ENCODE measurements at regions not wholly inside any gene's neighbourhood (a gene's known extent, or its start where the extent isn't known, plus 50 kb on each side); places are given as distances from the start of the nearest gene placed in this dataset.

- DNase-seq, result no peak
Measured at GRCh38 chr6:156510242-156510641, 266.9 kb upstream of the ARID1B start.

DNA sequence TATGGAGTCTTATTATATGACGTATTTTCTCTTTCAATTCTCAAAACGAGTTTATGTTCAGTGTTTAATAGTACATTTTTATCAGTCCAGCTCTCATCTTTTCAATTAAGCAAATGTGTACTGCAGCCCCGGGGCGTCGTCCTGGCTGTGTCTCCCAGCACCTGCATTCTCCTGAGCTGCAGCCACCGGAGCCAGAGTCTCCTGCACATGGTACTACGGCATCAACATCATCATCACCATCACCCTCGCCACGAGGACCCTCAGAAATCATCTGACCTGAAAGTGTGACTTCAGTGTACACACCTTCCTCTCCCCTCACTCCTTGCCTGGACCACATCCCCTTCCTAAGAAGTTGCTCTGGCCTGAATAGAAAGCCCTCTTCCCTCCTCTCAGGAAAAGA lies 267.7 kb upstream of the ARID1B start:
- no peak for DNase-seq

- no peak for DNase-seq
Measured at GRCh38 chr6:156508923-156509322, 268.3 kb upstream of the ARID1B start.

DNA sequence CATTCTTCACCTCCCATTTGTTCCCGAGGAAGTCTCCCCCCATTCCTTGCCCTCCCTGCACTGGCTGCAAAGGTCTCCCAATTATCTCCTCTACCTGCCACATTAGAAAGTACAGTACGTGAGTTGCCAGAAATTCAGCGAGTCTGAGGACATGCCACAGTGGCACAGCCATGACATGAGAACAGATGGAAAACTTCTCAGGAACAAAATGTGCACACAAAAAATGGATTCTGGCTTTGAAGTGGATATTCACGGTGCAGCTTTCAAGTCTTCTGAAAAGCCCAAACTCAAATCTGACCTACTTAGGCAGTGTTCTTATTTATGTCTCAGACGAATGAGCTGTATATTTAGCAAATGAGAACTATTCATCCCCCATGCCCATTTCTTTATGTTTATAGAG lies 269.1 kb upstream of the ARID1B start:
- DNase-seq, result no peak

DNA sequence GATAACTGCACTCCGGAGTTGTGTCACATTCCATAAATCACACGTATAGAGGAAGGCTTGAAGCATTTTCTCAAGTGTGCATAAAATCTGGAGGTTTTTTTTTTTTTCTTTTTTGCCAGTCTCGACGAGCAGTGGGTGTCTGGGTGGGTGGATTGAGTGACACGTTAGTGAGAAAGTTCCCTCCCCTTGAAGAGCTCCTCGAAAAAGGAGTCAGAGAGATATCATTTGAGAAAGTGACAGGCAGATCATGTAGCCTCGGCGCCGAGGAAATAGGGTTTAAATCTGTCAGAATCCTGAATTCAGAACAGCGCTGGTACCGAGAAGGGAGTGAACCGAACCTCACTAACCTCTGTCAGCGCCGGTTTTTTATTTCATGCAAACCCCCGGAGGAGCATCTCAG lies 269.5 kb upstream of the ARID1B start:
- DNase-seq, result no peak

GRCh38 chr6:156507106-156507505 lies 270.1 kb upstream of the ARID1B start:
- no peak for DNase-seq

DNA sequence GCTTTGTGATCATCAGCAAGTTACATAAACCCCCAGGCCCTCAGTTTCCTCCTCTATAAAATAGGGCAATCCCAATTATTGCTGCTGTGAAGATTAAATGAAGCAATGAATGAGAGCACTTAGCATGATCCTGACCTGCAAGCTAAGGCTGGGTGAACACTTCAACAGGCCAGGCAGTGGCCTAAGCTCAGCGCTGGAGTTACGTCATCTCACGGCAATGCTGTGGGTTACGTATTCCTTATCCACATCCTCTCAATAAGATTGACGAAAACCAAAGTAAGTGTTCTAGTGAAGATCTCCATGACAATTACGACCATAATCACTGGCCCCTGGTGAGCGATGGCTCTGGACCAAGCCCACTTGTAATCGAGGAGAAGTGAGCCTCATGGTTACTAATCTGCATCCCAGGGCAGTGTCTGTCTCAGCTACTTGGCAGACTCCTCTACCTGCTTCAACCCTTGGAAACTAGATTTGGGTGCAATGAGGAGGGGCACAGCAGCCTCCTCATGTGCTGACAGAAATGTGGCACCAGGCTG lies 274.1 kb upstream of the ARID1B start:
- no peak for DNase-seq

GRCh38 chr6:156497618-156498017 lies 279.6 kb upstream of the ARID1B start:
- no peak for DNase-seq

DNA sequence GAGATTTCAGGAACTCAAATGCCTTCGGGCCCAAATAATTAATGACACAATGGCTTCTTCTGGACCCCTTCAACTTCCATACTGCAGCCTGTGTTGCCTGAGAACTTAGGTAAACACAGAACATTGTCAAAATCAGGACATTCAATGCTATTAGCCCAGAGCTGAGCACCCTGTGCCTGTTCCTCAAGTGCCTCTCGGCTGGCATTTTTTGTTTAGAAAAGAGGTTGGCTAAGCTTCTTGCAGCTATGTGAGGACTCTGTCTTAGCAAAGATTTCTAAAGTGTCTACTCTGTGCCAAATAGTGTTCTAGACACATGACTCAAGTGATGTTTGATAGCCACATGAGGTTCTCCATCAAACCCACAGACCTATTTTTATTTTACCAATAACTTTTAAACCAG lies 289.3 kb upstream of the ARID1B start:
- no peak for DNase-seq

DNA sequence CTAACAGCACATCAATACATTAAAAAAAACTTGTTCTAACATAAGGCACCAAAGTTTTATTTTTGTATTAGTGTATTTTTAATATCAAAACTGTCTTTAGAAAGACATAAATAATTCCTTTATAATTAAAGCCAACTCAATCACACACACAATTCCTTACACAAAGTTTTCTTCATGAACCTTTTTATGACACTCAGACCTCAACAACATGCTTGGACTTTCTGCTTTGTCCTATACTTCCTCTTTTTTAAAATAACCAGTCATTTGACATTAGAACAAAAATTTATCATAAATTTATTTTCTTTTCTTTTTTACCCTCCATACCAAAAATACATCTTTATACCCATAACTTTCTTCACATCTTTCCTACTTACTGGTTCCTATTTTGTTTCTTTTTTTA lies 292.0 kb upstream of the ARID1B start:
- no peak for DNase-seq

DNA sequence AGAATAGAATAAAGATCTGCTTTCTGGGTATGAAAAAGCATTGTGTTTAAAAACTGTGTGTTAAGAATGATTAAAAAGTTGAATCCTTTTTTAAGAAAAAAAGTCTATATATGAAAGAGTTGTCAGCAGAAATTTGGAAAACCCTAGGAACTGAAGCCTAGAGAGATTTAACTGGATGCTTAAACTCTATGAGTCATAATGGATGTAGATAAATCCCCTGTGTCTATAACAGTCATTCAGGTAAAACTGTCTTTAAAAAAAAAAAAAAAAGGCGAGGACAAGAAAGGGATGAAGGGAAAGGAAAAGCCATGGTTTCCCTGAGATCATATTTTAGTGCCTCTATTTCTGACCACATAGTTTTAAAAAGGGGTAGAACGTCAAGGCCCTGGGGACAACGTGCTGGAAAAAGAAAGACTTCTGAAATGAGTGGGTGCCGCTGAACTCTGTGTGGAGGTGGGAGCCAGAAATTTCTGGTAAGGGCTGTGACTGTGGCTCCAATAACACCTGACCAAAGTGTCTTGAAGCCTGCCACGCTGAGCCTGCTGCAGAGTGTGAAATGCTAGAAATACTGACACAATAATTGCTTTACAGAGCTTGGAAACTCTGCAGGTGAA lies 302.6 kb upstream of the ARID1B start:
- no peak for DNase-seq

DNA sequence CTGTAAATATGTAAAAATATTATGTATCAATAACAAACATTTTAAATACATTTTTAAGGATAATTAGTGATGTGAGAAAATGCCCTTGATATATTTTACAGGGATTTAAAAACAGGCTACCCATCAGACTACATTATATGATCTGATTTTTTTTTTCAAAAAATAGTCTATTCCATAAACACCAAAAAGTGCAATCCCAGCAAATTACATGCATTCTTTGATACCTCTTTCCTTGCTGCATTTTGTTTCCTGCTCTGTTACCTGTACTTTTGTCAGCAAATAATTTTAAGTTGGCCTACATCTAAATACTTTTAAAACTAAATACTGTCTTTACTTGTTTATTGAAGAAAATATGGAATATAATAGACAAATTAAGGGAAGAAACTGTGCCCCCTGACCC lies 306.2 kb upstream of the ARID1B start:
- no peak for DNase-seq

DNA sequence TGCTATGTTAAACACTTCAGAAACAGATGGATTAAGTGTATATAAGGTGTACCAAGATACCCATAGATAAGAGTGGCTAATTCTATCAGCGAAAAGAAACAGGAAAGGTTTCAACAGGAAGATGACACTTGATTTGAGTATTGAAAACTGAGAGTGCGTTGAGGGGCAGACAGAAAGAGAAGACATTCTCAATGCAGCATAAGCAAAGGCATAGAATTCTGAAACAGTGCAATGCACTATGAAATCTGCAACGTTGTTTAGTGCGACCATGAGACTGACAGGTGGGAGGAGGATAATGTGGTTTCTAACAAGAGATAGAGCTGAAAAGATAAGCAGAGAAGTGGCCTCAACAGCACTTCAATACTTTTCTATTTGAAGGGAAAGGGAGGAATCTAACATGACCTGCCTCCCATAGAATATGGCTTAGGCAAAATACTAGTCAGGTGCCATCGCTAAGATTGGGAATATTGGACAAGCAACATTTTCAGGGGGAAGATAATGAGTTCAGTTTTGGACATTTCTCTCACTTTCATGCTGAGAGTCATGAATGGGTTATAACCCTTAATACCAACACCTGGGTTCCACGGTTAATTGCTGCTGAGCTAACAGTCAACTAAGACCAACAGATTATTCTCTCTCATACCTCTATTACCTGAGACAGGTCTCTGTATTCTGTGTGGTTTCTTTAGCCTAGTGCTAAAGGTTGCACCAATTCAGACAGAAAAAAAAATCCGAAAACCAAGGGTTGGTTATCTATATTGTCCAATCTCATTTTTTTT lies 312.9 kb upstream of the ARID1B start:
- no peak for DNase-seq

- no peak for DNase-seq
Measured at GRCh38 chr6:156461647-156462046, 315.5 kb upstream of the ARID1B start.

DNA sequence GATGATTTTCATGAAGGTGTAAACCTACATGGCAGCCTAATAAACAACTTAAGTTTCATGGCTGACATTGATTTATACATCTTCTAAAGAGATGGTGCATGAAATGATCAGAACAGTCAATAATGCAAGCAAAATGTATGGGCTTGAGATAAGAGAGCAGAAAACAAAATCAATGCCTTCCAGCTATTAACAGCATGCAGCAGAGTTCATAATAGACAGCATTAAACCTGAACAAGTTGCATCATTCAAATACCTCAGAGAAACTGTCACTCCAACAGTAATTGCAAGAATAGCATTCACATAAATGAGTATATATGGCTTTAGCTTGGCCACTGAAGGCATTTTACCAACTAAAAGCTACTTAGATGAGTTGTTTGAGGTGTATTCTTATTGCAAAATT lies 319.6 kb upstream of the ARID1B start:
- no peak for DNase-seq

- DNase-seq, result no peak
Measured at GRCh38 chr6:156455847-156456246, 321.3 kb upstream of the ARID1B start.

GRCh38 chr6:156454867-156455266 lies 322.3 kb upstream of the ARID1B start:
- no peak for DNase-seq

DNA sequence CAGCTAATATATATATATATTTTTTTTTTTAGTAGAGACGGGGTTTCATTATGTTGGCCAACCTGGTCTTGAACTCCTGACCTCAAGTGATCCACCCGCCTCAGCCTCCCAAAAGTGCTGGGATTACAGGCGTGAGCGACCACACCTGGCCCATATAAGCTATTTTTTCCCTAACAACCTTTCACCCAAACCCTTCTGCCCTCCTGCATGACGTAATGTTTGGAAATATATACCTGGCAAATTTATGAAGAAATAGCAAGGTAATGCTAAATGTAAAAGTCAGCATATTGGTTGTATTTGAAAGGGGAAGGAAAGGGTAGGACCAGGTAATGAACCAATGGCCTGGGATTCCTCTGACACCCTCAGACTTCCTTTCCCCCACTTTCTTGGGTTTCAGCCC lies 325.5 kb upstream of the ARID1B start:
- DNase-seq, result no peak

DNA sequence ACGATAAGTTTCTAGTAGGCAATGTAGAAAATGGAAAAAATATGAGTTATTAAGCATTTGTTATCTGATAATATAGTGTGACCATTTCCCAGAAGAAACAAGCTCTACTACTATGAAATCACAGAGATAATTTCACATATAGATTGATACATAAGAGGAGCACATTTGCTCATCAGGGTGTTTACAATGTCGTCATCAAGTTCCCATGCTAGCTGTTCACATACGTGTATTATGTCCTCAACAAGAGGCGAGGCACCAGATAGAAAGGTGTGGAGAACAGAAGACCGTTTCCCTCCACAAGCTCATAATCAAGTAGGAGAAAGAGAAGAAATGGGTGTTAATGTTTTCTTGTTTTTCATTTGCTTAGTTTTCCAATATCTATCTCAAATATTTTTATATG lies 326.1 kb upstream of the ARID1B start:
- no peak for DNase-seq

DNA sequence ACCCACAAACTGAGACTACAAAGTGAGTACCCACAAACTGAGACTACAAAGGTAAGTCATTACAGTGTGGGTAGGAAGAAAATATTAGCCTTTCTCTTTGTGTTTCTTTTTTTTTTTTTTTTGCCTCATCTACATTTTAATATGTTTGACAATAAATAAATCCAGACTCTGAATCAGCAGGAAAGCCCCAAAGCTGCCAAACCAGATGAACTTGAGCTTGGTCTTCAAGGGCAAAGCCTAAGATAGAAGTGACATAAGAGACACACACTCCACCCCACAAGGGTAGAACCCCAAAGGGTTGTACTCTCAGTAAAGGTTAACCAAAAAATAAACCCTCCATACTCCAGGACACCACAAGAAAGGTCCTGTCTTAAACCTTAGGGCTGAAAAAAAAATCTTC lies 326.8 kb upstream of the ARID1B start:
- no peak for DNase-seq

DNA sequence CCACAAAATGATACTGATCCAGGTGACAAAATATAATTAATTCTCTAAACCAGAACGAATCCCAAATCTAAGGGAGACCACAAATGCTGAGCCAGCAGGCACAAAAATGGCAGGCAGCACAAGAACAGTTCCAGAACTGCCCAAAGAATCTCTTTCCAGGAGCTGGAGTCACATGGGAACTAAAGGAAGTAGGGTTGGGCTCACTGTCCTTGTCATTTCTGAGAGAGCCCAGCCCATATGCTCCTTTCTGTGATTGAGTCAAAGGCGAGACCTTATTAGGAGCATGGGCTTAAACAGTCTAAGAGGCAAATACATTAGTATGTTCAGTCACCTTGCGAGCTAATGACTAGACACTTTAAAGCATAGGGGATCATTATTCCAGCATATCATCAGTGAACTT lies 327.6 kb upstream of the ARID1B start:
- DNase-seq, result no peak

DNA sequence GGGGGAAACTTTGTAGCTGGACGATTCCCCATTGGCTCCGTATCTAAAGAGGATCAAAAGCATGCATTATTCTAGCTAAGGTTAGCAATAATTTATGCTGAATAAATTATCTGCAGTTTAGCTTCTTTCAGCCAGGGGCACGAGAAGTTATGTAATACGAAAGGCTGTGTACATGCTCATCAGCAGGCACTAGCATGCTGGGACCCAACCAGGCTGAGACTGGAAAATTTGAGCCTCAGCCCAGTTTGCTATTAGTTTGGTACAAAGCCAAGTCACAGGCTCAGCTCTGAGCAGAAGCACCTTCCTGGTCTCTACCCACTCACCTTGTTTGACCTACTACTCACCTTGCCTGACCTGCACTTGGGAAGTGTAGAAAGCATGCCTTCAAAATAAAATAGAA lies 328.1 kb upstream of the ARID1B start:
- DNase-seq, result no peak

- no peak for DNase-seq
Measured at GRCh38 chr6:156448579-156448978, 328.6 kb upstream of the ARID1B start.

- DNase-seq, result no peak
Measured at GRCh38 chr6:156440688-156441087, 336.5 kb upstream of the ARID1B start.
